ENCODE measurements at regions not wholly inside any gene's neighbourhood (a gene's known extent, or its start where the extent isn't known, plus 50 kb on each side); places are given as distances from the start of the nearest gene placed in this dataset.

DNA sequence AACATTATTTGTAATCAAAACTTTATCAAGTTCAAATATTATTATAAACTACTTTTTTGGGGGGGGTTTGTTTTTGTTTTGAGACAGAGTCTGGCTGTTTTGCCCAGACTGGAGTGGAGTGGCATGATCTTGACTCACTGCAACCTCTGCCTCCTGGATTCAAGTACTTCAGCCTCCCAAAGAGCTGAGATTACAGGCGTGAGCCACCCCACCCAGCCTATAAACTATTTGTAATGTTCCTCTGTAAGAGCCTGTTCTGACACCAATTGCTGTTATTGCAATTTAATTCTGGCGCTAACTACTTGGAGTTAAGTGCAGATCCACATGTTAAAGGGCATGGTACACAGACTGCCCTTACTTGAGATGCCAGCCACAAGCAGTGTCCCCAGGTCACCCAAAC is 478.1 kb upstream of the NRP1 start:
- DNase-seq = no peak

DNA sequence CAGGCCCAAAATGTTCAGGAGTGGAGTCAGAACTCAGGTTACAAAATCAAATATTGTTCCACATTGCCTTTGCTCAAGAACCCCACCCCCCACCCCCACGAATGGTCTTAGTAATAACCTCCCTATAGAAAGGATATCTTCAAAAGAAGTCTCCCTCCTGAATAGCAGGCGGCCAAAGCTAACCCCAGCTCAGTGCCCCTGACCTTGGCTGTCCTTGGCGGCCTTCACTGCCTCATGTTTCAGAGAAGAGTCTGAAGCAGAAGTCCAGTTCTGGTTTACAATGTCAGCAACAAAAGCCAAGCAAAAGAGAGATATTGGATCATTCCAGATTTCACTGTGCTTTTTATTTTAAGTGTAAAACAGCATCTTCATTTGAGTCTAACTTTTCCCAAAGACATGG is 476.5 kb upstream of the NRP1 start:
- DNase-seq = no peak

DNA sequence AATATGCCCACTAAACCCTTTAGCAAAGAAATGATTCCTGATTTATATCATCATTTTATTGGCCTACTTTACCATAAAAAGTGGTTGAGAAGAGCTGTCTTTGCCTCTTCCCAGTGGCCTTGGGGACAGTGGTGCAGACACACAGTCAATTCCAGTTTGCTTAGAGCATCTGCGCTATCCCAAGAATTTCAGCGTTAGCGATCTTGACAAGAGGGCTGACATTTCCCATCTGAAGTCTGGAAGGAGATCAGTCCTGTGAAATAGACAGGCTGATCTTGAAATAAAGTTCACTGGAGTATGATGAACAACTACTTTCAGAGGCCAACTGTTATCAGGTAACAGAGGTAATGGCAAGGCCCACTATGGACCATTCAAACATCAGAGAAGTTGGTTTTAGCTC is 475.3 kb upstream of the NRP1 start:
- DNase-seq = no peak

DNA sequence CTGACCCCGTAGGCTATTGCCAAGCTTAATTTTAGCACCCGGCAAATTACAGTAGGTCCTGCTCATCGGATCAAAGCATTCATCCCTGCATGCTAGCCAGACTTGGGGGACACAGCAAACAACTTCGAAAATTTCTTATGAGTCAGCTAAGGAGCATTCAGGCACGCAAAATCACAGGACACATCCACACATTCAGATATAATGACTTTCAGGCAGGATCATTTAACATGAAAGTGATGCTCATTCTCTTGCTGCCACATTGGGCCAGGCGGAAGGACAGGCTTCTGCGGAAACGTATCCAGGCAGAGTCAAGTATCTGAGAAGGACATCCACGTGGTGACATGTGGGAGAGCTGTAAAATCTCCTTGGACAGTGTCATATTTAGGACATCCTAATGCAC is 474.0 kb upstream of the NRP1 start:
- DNase-seq = no peak

DNA sequence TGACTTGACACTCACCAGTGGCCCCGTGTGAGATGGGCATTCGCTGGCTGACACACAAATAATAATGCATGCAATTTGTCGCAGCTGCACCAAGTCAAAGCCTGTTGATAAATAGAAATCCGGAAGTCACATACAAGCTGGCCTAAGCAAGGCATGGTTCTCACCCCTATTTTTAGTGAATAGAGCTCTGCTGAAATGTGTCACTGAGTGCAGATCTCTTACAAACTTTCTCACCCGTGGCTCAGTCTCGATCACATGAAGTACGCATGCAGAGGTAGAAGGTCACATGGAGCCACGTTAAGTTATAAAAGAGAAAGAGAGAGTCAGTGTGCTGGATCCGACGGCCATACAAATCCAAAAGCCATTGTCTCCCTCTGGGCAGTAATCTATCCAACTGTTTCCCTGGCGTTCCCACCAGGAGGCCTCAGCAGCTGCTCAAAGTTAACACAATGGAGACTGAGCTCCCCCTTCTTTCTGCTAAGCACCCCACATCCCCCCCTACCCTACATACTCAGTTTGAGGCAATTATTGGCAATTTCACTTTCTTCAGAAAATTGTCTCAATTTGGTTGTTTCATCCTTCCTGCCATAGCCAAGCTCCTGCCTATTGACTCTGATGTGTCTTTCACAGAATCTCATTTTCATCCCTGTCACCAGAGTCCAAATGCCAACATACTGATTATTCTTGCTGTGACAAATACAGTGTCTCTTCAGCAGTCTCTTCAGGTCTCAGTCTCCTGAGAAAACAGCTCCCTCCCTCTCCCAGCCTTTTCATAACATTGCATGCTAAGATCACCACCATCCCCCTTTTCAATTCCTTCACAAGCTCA is 473.3 kb upstream of the NRP1 start:
- DNase-seq = no peak

DNA sequence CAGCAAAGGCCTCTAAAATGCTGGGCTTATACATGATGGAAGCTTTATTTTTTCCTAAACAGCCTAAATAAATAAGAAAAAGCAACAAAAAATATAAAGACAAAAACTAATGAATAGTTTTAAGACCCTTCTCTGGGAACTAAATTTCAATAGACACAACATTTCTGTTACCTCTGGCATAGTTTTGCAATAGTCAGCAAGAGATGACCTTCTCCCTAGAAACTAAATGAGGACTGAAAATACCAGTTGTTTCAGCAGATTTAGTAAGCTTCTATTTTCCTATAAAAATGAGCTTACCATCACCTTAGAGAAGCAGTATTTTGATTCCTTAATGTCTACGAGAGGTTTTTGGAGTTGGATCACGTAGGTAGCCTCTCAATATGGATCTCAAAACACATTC is 471.4 kb upstream of the NRP1 start:
- no peak for DNase-seq

DNA sequence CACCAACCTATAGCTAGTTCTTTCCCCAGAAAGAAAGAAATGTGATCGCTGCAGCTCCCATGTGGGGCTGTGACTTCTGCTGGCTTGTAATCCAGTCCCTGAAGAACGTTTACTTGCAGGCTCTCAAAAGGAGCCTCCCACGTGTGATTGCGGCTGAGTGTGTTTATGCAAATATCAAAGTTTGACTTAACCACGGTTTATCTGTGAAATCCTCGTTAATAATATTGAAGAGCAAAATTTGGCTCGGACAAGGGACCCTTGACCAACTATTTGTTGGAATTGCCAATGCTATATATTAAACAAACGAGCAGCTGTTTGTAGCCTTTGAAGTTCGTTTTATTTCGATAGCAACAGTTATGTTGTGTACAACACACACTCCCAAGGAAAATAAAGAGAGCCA is 470.1 kb upstream of the NRP1 start:
- DNase-seq = no peak

DNA sequence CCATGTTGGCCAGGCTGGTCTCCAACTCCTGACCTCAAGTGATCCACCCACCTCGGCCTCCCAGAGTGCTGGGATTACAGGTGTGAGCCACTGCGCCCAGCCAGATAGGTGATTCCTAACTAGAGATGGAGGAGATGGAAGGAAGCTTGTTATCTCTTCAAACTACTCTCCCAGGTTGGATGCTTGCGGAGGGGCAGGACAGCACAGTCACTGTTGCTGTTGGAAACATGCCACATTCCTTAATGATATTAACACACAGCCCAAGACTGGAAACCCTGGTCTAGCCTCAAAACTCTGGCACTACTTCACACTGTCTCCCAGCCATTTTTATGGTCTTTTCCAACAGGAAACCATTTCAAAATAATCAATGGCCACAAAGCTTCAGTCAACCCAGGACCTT is 468.8 kb upstream of the NRP1 start:
- DNase-seq = no peak

DNA sequence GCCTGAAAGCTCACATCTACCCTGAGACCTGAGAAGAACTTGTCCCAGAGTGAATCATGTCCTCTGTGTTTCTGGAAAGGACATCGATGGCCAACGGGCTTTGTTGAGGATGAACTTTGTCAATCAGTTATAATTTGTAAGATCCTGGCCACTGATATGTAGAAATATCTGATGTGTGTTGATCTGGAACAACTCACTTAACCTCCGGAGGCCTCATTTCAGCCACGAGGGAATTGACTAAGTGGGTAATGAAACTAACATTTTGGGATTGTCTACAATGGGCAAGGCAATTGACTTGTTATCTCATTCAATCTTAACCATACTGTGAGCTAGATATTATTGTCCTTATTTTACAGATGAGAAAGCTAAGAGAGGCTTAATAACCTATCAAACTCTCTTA is 468.1 kb upstream of the NRP1 start:
- no peak for DNase-seq

DNA sequence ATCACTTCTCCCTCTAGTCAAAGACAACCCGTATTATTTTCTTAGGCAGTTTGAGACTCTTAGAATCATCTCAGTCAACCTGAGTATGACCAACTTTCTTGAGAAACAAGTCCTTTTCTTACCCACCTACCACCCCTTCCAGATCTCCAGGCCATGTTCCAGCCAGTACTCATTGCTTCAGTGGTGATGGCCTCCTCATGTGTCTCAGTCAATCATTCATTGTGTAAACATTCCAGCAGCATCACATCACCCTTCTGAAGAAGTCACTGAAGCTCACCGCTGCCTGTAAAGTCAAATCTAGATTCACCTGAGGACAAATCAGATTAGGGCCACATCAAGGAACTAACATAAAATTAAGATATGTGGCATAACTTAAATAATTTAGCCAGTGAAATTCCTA is 467.2 kb upstream of the NRP1 start:
- DNase-seq = no peak

DNA sequence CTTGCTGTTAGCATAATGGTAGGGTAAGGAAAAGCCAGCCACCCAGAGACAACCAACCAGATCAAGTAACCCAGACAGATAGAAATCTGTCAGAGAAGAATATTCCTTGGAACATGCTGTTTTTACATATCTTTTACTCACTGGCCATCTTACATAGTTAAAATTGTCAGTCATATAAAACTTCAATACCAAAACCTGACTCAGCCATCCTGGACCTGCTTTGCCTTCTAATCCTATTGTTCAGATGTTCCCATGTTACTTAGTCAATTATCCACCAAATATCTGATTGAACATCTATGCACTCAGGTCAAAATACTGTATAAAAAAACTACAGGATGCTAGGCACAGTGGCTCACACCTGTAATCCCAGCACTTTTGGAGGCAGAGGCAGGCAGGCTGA is 466.5 kb upstream of the NRP1 start:
- no peak for DNase-seq

DNA sequence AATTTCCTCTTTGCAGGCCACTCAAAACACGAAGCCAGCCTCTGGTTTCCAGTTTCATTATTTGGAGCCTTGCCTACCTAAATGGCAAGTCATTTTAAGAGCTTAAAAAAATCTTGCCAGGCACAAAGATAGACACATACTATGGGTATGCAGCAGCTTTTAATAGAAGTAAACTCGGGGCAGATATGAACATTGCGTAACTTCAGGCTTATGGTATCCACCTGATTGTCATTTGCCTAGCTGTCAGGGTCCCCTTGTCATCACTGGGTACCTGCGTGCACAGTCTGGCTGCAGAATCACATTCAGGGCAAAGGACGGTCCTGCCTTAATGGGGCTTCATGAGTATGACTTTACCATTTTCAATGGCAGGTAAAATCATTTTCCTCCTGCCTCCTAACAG is 466.1 kb upstream of the NRP1 start:
- DNase-seq = no peak

DNA sequence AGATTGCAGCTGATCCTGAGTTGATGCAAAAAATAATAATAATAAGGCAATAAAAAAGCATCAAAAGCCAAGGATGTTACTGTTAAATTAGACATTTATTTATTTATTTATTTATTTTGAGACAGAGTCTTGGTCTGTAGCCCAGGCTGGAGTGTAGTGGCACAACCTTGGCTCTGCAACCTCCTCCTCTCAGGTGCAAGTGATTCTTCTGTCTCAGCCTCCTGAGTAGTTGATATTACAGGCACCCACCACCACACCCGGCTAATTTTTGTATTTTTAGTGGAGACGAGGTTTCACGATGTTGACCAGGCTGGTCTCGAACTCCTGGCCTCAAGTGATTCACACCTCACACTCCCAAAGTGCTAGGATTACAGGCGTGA is 465.5 kb upstream of the NRP1 start:
- DNase-seq = no peak

DNA sequence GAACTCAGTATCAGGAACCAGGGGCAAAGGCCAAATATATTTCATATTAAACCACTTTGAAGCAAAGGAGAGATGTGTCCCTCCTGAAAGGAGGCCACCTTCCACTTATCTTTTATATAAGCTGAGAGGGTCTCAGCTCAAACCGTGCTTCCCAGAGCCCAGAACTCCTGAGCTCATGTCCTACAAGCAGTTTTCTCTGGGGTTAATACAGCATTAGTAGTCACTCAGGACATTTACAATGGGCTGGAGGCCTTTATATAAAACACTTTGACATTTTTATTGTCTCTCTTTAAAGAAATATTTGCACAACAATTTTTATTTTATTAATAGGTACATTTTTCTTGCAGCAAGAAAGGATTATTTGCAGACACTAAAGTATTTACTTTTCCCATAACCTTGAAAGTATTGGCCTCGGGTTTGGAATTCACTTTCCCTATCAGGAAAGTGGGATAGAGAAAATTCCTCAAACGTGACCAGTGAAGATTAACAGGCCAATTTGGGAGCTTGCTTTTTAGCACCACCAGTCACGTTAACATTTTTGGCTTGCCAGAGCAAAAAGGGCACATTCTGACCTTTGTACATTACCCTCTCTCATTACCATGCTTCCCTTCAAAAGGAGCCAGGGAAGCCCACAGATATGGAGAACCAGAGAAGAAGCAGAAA is 464.9 kb upstream of the NRP1 start:
- no peak for DNase-seq

DNA sequence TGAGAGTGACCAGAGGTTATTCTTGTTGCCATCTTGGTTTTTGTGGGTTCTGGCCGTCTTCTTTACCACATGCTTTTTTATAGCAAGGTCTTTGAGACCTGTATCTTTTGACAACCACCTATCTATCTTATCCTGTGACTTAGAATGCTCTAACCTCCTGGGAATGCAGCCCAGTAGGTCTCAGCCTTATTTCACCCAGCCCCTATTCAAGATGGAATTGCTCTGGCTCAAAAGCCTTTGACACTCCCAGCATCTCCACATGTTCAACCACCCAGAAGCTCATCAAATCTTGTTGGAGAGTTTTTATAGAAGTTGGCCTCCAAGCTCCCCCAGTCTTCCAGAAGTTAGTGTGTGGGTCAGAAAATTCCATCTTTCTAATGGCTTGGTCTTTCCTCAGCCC is 464.3 kb upstream of the NRP1 start:
- no peak for DNase-seq

DNA sequence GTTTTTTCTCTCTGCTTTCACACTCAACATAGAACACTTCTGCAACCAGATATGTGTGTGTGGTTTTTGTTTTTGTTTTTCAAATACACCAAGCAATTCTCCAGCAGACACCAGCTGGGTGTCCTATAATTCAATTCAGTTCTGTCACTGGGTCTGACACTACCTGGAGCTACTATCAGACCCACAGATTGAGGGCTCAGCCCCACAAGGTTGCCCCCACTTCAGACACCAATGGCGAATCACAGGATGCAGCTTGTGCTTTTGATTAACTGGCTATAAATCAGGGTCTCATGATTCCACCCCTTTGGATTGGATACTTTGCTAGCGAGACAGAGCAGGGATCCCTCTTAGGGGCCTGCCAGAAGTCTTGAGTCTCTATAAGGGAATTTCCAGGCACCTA is 462.2 kb upstream of the NRP1 start:
- no peak for DNase-seq

DNA sequence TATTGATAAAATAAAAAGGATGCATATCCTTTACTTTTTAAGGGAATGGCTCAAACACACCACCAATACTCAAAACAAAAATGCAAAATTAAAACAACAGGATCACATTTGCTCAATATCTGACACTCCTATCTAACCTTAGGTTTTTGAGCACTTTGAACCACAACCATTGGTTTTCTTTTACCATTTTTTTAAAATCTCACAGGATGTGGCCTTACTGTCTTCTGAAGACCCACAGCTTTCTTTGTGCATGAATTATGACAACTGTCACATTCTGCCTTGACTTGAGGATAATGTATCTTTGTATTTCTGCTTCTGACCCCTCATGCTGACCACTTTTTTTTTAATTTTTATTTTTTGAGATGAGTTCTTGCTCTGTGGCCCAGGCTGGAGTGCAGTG is 461.1 kb upstream of the NRP1 start:
- no peak for DNase-seq

DNA sequence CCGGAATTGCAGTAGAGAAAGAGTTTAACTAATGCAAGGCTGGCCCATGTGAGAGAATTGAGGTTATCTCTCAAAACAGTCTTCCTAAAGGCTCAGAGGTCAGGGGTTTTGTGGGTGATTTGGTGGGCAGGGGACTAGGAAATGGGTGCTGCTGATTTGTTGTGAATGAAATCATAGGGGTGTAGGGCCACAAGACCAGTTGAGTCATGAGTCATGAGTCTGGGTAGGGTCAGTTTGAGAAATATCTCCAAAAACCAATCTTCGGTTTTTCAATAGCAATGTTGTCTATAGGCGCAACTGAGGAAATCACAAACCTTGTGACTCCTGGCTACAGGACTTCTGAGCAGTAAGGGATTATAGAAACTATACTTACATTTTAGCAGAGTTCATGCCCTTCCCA is 460.0 kb upstream of the NRP1 start:
- DNase-seq = no peak

DNA sequence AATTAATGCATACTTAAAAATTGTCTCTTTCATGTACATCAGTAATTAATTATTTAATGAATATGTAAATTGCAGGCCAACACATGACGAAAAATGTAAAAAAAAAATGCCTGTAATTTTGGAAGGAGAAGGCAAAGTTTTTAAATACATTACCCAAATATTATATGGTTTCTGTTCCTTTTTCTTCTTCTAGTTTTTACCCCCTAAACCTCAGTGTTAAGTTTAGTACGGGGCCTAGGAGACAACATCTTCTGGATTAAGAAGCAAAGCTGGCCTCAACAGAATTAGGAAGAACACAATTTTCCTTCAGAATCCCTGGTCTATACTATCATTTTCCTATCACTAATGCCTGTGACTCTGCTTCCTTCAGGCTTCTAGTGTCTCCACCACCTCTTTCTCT is 459.3 kb upstream of the NRP1 start:
- no peak for DNase-seq

DNA sequence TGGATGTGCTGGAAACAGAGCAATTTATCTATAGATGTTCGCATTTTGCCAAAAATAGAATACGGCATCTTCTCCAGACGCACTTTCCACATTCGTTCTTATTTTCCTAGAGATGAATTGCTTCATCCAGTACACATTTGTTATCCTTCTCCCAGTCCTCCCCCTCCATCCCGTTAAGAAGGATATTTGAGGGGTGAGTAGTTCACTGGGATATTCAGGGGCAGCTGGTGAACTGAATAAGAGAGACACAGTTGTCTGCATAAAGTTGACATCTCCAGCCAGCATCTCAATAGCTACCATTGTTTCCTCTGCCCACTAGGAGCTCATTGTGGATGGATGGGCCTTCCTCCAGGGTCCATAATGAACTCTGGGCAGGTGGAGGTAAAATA is 456.8 kb upstream of the NRP1 start:
- DNase-seq = no peak

DNA sequence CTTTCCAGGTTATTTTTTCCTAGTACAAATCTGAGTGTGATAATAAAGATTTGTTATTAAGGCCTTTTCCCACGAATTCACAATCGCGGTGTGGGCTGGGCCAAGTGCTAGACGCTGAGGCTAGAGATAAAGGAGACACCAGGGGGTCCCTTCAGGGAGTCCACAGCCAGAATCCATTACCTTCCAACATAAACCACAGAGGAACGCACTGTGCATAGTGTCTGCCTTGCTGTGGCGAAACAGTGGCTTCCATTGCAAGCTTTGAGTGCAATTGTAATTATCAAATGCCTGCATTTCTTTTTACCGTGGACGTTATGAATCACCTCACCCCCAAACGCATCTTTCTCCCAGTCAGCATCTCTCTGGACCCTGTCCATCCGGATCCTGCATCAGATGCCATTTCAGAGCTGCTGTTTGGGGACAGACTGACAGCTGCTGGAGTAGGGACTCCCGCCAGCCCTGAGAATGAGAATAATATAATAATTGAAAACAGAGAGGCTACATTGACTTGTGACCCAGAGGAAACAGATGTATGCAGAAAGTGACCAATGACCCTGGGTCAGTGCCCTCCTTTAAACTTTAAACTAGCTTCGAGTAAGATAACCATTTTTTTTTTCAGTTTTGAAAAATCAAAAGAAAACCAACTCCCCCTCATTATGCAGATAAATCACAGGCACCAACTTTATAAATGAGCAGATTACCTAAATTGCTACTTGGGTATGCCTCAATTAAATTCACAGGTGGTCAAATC is 456.2 kb upstream of the NRP1 start:
- no peak for DNase-seq

DNA sequence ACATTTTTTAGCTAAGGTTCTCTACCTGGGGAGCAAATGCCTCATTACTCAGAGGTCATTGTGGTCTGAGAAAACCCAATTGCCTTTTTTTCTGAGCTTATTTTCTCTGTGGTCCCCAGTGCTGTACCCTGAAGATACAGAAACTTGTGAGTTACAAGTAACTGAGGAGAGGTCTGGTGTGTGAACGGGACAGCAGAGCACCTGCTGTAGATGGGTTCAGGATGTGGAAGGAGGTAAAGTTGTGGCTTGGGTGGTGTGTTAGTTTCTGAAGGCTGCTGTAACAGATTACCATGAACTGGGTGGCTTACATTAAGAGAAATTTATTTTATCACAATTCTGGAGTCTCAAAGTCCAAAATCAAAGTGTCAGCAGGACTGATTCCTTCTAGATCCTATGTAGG is 449.1 kb upstream of the NRP1 start:
- no peak for DNase-seq

DNA sequence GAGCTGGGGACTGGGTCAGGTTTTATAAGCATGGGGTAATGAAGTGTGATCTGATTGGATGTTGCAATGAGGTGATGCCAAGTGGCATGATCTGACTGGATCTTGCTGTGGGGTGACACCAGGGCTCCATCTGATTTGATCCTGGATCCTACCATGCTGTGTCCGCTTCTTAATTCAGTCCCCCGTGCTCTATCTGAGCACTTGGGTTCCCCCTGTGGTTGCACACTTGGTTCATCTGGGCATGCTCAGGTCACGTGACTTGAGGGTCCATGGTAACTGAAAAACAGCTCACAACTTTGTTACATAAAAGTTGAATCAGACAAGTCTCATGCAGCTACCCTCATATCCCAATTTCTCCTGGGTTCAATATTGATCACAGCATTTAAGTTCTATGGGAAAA is 448.6 kb upstream of the NRP1 start:
- DNase-seq = no peak
